ENCODE measurements at regions not wholly inside any gene's neighbourhood (a gene's known extent, or its start where the extent isn't known, plus 50 kb on each side); places are given as distances from the start of the nearest gene placed in this dataset.
A peak's percentile ranks its signal among the peaks of the same experiment; 100 is the strongest.

GRCh38 chr18:61618816-61619215, 274.0 kb downstream of the RNF152 start (continued):
- TF ChIP-seq EZH2 (IDR thresholded peaks at IDR 0.05; ENCODE audit: borderline replicate concordance, low read depth, low read length): no peak

GRCh38 chr18:61616111-61616610, 276.6 kb downstream of the RNF152 start:
- POLR2A ChIA-PET: no interaction called here
- no peaks in the 10 kb centered on the region for H3K36me3 ChIP-seq (ENCODE audit: control insufficient read depth, insufficient read depth, low read length)
- no peak overlapping the region for H3K27ac ChIP-seq (ENCODE audit: extremely low read depth, low read depth, low read length)
- no peak overlapping the region for H3K4me3 ChIP-seq
- H4K20me1 ChIP-seq (replicated peaks; ENCODE audit: control insufficient read depth, insufficient read depth, low read length): no peaks in the 10 kb centered on the region
- CTCF ChIA-PET (ENCODE audit: low intra/inter-chr PET ratio): no interaction called here
- H3K9me1 ChIP-seq (ENCODE audit: control insufficient read depth, insufficient read depth, low read length): no peaks in the 10 kb centered on the region
- BruUV-seq (replicated peaks): no TSS peak
- no peaks in the 10 kb centered on the region for H3K79me2 ChIP-seq (ENCODE audit: control insufficient read depth, insufficient read depth, low read length)
- no peaks in the 10 kb centered on the region for H3K4me1 ChIP-seq (replicated peaks in 1 of 2; ENCODE audit: control insufficient read depth in 2 of 2, insufficient read depth in 2 of 2, low read length in 2 of 2)
- H3K4me2 ChIP-seq (ENCODE audit: insufficient read depth, low read length): no peak overlapping the region
- no peak overlapping the region for H2AFZ ChIP-seq (ENCODE audit: low read depth, low read length)
- no peak overlapping the region for H3K9ac ChIP-seq (ENCODE audit: insufficient read depth in 1 of 2, low read depth in 2 of 2, low read length in 2 of 2)
- no peak for ATAC-seq
- FAIRE-seq: no peak
- no peak for DNase-seq (ENCODE audit: extremely low read depth in 1 of 4, low spot score in 3 of 4)
- intact Hi-C loops (cut with micrococcal nuclease): no loop called here
- no peaks in the 10 kb centered on the region for H3K27me3 ChIP-seq (ENCODE audit: control insufficient read depth in 2 of 2, insufficient read depth in 2 of 2, low read length in 2 of 2)
- 10% methylated on average over 4 of the region's 4 CpGs for WGBS (ENCODE audit: insufficient coverage, low coverage, missing lambda C conversion rate)
- TF ChIP-seq KLF10 (CRISPR knock-in tag; IDR thresholded peaks at IDR 0.05): no peak
- no peak for TF ChIP-seq LEF1 (IDR thresholded peaks at IDR 0.05)
- no peak for TF ChIP-seq SMAD4 (CRISPR knock-in tag; conservative IDR thresholded peaks at IDR 0.05)
- TF ChIP-seq DMBX1 (CRISPR knock-in tag; IDR thresholded peaks at IDR 0.05; ENCODE audit: borderline replicate concordance): no peak
- in situ Hi-C loops (cut with MboI): no loop called here
- no peaks in the 10 kb centered on the region for H3K9me3 ChIP-seq (replicated peaks; ENCODE audit: control insufficient read depth, insufficient read depth, low read depth, low read length)

- TF ChIP-seq TEAD4 (IDR thresholded peaks at IDR 0.05; ENCODE audit: low read length) (no peak), TEAD4 (CRISPR knock-in tag; IDR thresholded peaks at IDR 0.05; ENCODE audit: borderline replicate concordance) (no peak), MTA3 (IDR thresholded peaks at IDR 0.05; ENCODE audit: borderline replicate concordance) (no peak), ARID1B (IDR thresholded peaks at IDR 0.05) (no peak), HMG20B (CRISPR knock-in tag; IDR thresholded peaks at IDR 0.05) (no peak), TEAD1 (CRISPR knock-in tag; IDR thresholded peaks at IDR 0.05) (no peak), SNIP1 (IDR thresholded peaks at IDR 0.05; ENCODE audit: low read depth) (no peak), TAF9B (IDR thresholded peaks at IDR 0.05; ENCODE audit: partially characterized antibody) (no peak), ZNF445 (CRISPR knock-in tag; IDR thresholded peaks at IDR 0.05; ENCODE audit: low read depth) (no peak), CTCF (IDR thresholded peaks at IDR 0.05 in 2 of 3, conservative IDR thresholded peaks at IDR 0.05 in 1 of 3; ENCODE audit: insufficient read depth in 2 of 3, low read depth in 1 of 3, low read length in 3 of 3) (peak in 1 of 3 experiments; percentile 16; a peak in 1 of 6 replicates)
- no peaks in the 10 kb centered on the region for H3K9me1 ChIP-seq (ENCODE audit: control insufficient read depth, insufficient read depth, low read length)
- no peak overlapping the region for H2AFZ ChIP-seq (ENCODE audit: low read depth, low read length)
- ChIA-PET POLR2A (no interaction called here), CTCF (ENCODE audit: low intra/inter-chr PET ratio) (no interaction called here)
- FAIRE-seq: no peak
- H3K4me2 ChIP-seq (ENCODE audit: insufficient read depth, low read length): no peak overlapping the region
- no peak for DNase-seq (ENCODE audit: extremely low read depth in 1 of 4, low spot score in 3 of 4)
- H3K36me3 ChIP-seq (ENCODE audit: control insufficient read depth, insufficient read depth, low read length): no peaks in the 10 kb centered on the region
- no peak overlapping the region for H3K4me3 ChIP-seq
- H3K27ac ChIP-seq (ENCODE audit: extremely low read depth, low read depth, low read length): no peak overlapping the region
- no peak overlapping the region for H3K9ac ChIP-seq (ENCODE audit: insufficient read depth in 1 of 2, low read depth in 2 of 2, low read length in 2 of 2)
- BruUV-seq (replicated peaks): no TSS peak
- intact Hi-C loops (cut with micrococcal nuclease): no loop called here
- H3K27me3 ChIP-seq (ENCODE audit: control insufficient read depth in 2 of 2, insufficient read depth in 2 of 2, low read length in 2 of 2): no peaks in the 10 kb centered on the region
- in situ Hi-C loops (cut with MboI): no loop called here
- H4K20me1 ChIP-seq (replicated peaks; ENCODE audit: control insufficient read depth, insufficient read depth, low read length): no peaks in the 10 kb centered on the region
- no peak for ATAC-seq
- no peaks in the 10 kb centered on the region for H3K9me3 ChIP-seq (replicated peaks; ENCODE audit: control insufficient read depth, insufficient read depth, low read depth, low read length)
- no peaks in the 10 kb centered on the region for H3K4me1 ChIP-seq (replicated peaks in 1 of 2; ENCODE audit: control insufficient read depth in 2 of 2, insufficient read depth in 2 of 2, low read length in 2 of 2)
- no peaks in the 10 kb centered on the region for H3K79me2 ChIP-seq (ENCODE audit: control insufficient read depth, insufficient read depth, low read length)
Measured at GRCh38 chr18:61612517-61612916, 279.3 kb downstream of the CDH20 start.

Data from K562 (cell line).